HG02884 (cell line): ENCODE measurements at regions not wholly inside any gene's neighbourhood (a gene's known extent, or its start where the extent isn't known, plus 50 kb on each side); places are given as distances from the start of the nearest gene placed in this dataset.

Experiments
- ATAC-seq: cut with Tn5 transposase; IDR thresholded peaks from one replicate; pipeline ENCODE4 v1.9.1; 2021; ENCODE audit warnings: mild to moderate bottlenecking, moderate library complexity; ENCODE audit not compliant: unreplicated experiment

- no peak for ATAC-seq
Measured at GRCh38 chr6:22925920-22926789, 356.8 kb downstream of the HDGFL1 start.

DNA sequence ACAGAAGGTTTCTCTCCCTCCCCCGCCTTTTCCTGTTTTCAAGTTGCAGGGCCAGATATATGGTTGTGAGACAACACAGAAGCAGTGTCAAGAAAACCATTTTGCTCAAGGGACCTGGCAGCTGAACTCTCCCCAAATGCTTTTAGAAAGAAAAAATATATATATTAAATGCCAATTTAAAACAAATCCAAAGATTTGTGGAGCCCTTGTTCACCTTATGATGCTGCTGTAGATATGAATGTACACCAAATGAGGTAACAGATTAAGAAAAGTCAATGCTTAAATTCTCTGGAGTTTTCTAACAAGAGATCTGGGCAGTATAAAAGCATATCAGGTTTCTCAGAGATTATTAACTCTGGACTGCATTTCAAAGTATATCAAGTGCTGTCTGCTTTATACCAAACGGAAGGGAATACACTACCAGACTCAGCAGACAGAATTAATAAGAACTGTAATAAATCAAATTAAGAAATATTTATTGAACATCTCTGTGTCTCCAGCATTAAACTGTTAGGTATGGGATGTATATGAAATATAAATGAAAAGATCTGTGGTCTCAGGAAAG lies 357.5 kb downstream of the HDGFL1 start:
- ATAC-seq: no peak

GRCh38 chr6:22928775-22929174 lies 359.4 kb downstream of the HDGFL1 start:
- no peak for ATAC-seq

DNA sequence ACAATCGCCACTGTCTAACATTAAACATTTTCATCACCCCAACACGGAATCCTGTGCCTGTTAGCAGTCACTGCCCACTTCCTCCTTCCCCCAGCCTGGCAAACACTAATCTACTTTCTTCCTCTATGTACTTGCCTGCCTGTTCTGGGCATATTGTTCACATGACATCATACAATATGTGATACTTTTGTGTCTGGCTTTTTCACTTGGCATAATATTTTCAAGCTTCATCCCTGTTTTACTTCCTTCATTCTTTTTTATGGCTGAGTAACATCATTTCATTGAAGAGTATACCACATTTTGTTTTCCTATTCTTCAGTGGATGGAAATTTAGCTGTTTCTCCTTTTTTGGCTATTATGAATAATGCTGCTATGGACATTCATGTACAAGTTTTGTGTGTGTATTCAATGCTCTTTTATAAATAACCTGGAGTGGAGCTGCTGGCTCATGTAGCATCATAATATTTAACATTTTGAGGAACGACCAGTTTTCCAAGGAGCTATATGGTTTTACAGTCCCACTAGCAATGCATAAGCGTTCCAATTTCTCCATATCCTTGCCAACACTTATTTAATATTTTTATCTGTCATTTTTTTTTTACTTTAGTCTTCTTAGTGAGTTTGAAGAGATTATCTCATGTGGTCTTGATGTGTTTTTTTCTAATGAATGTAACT lies 360.1 kb downstream of the HDGFL1 start:
- ATAC-seq: no peak

DNA sequence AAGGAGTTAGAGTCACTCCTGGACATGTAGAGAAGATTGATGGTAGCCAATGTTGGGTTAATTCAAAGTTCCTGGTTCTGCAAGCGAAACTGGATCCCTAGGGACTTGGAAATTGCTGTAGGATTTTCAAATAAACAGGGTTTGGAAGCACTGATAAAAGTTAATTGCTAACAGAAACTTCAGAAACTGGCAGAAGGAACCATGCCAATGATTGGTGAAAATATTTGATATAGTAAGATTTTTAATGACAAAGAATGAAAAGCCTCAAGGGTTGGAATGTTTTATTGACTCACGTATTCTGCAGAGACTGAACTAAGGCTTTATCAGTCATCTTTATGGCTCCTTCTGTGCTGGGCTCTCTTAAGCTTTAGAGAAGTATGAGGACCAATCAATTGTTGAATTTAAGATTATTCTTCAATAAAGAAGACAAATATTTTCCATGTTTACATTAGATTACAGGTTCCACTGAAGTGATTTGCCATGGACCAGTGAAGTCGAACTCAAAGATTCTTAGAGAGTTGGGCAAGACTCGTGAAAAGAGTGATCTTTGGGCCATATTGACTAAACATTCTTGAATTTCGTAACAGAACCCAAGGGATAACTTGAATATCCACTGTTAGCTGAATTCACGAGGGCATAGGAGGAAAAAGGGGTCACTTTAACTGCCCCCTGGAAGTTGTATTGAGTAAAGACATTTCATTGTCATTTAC lies 371.4 kb downstream of the HDGFL1 start:
- no peak for ATAC-seq

- ATAC-seq: no peak
Measured at GRCh38 chr6:22942403-22942802, 373.0 kb downstream of the HDGFL1 start.

- ATAC-seq: no peak
Measured at GRCh38 chr6:22943327-22943726, 374.0 kb downstream of the HDGFL1 start.

GRCh38 chr6:22949967-22950366 lies 380.6 kb downstream of the HDGFL1 start:
- ATAC-seq: no peak

DNA sequence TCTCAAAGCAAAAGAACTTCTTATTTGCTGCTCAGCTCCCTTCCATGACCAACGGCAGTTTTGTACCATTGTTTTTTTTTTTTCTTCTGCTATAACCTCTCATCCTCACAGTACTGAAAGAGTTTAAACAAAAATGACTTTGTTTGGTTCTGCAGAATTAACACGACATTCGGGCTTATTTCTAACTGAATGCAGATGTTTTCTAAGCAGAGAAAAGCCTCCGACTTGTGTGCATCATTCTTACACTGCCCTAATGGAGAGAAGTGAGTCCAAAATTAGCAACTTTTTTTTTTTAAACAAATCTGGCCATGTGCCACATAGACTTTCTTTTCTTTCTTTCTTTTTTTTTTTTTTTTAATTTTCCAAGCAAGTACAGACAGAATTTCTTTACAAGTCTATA lies 382.7 kb downstream of the HDGFL1 start:
- ATAC-seq: no peak

DNA sequence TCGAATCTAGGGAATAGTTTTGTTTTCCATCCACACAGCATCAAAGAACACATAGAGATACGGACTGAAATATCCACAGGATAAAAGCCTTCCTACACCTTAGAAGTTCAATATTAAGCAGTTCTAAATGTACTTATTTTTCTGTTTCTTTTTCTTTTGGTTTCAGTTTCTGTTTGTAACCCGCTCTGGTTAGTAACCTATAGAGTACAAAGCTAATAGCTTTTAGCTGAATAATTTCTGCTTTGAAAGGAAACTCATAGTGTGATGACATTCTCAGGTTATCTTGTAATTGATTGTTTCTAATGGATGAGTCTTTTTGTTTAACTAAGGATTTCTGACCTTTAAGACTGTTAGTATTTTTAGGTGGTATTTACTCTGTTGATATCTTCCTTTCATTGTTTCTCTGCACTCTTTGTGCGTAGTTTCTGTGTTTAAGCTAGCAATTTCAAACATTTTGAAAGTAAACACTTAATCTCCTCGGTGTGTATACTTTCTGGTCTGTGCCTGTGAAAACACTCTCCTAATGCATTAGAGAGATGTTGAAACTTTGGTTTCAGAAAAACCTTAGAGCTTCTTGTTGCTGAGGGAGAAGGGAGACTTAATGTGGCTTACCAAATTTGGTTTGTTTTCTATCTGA lies 385.5 kb downstream of the HDGFL1 start:
- no peak for ATAC-seq

GRCh38 chr6:22956029-22956681 lies 386.8 kb downstream of the HDGFL1 start:
- ATAC-seq: no peak

DNA sequence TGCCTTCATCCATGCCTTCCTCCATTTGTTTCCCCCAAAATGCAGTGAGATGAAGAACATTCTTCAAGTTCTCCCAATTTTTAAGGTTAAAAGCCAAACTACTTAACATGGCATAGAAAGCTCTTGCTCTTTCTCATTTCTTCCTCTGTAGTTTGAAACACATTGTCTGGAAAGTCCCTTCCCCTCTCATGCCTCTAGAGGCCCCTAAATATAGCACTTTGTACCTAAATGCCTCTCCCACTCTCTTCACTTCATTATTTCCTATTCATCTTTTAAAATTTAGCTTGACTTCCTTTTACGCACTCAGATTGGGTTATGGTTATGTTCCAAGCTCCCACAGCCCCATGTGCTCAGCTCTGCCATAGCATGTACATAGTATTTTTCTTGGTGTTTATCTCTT lies 389.3 kb downstream of the HDGFL1 start:
- no peak for ATAC-seq

GRCh38 chr6:22959571-22959970 lies 390.2 kb downstream of the HDGFL1 start:
- ATAC-seq: no peak

DNA sequence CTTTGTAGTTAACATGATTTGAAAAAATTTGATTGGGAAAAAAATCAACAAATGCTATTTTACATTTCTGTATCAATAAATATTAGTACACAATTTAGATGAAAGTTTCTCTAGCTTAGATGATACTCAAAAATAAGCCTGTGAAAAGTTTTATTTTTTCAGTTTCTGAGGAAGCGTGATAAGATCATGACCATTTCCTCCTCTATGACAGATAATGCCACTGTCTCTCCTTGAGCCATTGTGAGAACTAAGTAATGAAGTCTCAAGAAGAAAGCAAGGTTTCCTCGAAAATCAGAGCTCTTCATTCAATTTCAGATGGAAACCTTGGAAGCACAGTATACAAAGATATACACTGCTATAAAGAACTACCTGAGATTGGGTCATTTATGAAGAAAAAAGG lies 395.0 kb downstream of the HDGFL1 start:
- no peak for ATAC-seq

- ATAC-seq: no peak
Measured at GRCh38 chr6:22965889-22966288, 396.5 kb downstream of the HDGFL1 start.

DNA sequence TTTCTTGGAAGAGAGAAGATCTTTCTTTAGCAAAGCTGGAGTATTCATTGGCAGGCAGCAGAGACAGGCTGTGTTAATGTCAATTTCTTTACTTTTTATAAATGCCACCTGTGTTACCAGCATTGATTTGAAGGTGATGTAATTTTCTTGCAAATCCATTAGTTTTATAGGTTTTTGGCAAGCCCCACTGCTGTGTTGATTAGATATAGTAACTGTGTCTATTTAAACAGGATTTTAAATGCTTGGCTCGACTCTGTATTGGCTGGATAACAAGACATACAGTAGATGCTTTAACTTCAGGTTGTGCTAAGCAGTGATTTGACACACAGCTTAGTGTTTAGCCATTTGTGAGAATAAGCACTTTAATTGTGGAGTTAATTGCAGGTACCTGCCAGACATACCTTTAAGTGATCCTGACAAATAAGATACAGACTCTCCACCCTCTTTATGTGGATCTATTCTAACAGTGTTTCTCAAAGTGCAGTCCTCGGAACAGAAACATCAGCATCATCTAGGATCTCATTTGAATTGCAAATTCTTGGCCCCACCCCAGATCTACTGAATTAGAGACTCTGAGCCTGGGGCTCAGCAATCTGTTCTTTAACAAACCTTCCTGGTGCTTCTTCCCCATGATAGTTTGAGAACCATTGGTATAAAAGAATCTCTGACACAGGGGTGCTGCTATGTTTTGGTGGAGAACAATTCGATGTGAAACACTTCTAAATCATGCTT lies 397.5 kb downstream of the HDGFL1 start:
- no peak for ATAC-seq

DNA sequence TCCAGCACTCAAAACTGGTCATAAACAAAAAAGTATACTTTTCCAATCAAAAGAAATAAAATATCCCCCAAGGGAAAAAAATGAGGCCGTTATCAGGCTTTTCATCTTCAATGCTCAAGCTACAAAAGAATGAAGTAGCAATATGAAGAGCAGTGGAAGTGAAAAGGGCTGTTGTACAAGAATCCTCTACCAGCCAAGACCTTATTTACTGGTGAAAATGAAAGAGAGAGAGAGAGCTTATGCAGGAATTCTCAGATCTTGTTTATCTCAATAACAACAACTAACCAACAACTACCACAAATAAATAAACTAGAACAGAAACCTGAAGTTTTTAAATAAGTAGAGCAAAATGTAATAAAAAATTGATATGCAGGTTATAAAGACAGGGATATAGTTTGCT lies 400.6 kb downstream of the HDGFL1 start:
- ATAC-seq: no peak

DNA sequence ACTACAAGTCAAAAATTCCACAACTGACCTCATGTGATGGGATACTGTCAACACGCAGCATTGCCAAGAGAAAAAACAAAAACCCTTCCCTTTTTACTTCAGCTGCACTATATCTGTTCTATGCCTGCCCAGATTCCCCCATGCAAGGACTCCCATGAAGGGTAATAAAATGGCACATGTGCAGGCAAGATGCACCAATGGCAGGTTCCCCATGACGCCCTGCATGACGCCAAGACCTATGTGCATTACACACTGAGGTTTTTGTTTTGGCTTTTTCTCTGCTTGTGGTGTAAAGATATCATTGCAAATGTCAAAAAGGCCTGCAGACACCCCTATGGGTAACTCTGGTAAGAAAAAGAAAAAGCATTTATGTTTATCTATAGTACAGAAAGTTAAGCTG lies 403.4 kb downstream of the HDGFL1 start:
- no peak for ATAC-seq

GRCh38 chr6:22975079-22975478 lies 405.7 kb downstream of the HDGFL1 start:
- no peak for ATAC-seq

GRCh38 chr6:22980446-22980845 lies 411.1 kb downstream of the HDGFL1 start:
- no peak for ATAC-seq
